CD4-positive, alpha-beta T cell treated with Interleukin-17A for 1 hour (primary cell): ENCODE measurements at regions not wholly inside any gene's neighbourhood (a gene's known extent, or its start where the extent isn't known, plus 50 kb on each side); places are given as distances from the start of the nearest gene placed in this dataset.

Source experiments
- DNase-seq: peaks from one replicate; pipeline ENCODE4 v3.0.0-alpha.2; 2020

DNA sequence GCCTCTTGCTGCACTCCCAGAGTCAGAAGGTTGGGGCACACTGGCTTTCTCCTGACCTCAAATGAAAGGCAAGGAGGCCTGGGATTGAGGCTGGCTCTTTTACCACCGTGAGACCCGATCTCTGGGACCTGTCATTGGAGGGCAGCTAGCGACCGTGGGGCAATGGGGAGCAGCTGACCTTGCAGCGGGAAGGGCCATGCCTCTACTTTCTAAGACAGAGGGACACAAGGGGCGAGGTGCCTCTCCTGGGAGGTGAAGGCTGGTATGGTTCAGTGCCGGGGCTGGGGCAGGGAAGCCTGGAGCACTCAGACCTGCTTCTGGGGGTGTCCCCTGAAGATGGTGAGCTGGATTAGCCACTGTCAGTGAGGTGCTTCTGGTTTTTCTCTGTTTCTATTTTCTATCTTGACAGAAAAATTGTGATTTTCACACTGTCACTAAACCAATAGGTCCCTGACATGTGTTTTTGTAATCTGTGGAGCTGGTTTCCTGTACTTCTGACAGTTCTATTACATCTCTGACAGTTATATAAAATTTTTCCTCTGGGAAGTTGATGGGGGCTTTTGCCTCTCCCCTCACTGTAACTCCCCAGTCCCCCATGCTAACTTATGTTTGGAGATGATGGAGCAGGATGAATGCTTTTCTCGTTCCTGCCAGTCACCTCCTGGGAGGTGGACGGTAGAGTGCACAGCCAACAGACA is 340.8 kb downstream of the RPS24 start:
- no peak for DNase-seq

- DNase-seq: no peak
Observed at GRCh38 chr10:78375854-78376785, 342.5 kb downstream of the RPS24 start.

- no peak for DNase-seq
Observed at GRCh38 chr10:78377356-78377755, 343.7 kb downstream of the RPS24 start.

DNA sequence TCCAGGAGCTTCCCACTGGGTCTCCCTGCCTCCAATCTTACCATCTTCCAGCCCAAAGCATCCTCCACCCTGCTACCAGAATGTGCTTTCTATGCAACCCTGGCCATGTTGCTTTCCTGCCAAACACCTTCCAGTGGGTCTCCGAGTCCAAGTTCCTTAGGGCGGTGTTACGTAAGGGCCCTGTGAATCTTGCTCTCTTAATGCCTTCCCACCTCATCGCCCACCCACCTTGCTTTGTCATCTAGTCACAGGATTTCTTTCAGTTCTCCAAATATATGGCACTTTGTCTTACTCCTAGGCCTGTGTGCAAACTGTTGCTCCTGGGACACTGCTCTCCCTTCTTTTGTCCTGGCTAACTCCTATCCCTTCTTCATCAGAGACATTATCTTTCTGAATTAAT is 344.5 kb downstream of the RPS24 start:
- no peak for DNase-seq

DNA sequence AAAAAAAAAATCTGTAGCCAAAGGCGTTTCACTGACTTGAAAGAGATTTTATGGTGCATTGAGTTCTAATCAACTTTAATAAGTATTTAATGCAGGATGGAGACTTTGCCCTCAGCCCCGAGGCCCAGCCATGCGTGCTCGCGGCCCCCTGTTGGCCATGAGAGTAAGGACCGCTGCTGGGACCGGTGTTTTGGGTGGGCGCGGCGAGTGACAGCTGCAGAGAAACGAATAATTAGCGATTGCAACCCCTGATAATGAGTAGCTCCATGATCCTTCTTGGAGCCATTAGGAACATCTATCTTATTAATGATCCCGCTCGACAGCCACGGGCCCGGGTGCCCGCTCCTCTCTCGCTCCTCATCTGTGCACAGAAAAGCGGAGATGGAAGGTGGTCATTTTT is 347.4 kb downstream of the RPS24 start:
- no peak for DNase-seq

- DNase-seq: no peak
Observed at GRCh38 chr10:78382047-78382446, 348.4 kb downstream of the RPS24 start.

GRCh38 chr10:78382772-78383171 is 349.1 kb downstream of the RPS24 start:
- no peak for DNase-seq

GRCh38 chr10:78383378-78384048 is 349.9 kb downstream of the RPS24 start:
- no peak for DNase-seq

DNA sequence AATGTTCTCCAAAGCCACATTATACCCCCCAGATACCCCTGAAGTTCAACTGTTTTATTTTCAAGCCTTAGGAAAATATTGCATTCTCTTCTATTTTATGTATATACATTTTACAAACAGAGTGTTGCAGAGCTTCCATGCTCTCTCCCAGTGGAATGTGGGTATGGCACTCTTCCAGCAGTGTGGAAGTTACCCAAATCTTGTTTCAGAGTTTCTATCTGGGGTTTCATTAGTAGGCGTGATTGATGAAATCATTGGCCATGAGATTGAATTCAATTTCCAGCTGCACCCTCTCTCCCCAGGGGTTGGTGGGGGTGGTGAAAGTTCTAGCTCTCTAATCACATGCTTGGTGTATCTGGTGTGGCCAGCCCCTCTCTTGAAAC is 350.4 kb downstream of the RPS24 start:
- DNase-seq: no peak

GRCh38 chr10:78385599-78385998 is 351.9 kb downstream of the RPS24 start:
- DNase-seq: no peak

DNA sequence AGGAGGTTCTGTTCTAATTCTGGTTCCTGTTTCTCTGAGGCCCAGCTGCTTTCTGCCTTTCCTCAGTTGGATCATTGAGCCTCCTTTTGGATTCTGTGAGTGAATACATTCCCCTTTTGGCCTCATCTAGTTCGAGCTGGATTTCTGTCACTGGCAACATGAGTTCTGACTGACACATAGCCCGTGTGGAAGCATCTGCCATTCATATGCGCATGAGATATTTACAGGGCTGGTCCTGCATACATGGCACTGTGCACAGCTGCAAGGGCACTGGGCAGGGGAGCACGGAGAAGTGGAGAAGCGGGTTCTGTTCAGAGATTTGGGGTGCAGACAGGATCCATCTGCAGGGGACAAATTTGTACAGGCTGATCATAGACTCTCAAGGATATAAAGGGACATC is 352.8 kb downstream of the RPS24 start:
- no peak for DNase-seq

- no peak for DNase-seq
Observed at GRCh38 chr10:78388331-78389050, 354.8 kb downstream of the RPS24 start.

DNA sequence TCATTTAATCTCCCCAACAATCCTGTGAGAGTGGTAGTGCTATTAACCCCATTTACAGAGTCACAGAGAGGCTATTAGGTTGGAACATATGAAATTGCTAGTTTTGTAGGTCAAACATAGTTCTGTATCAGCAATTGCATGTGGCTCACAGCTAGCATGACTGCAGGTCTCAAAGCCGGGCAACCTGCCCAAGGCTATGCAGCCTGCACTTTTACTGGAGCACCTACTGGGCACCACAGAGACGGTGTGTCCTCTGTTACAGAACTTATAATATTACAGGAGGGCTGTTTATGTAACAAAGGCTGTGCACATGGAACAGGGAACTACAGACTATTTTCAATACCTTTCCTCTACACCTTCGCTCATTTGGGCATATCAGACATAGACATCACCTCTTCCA is 355.8 kb downstream of the RPS24 start:
- no peak for DNase-seq

DNA sequence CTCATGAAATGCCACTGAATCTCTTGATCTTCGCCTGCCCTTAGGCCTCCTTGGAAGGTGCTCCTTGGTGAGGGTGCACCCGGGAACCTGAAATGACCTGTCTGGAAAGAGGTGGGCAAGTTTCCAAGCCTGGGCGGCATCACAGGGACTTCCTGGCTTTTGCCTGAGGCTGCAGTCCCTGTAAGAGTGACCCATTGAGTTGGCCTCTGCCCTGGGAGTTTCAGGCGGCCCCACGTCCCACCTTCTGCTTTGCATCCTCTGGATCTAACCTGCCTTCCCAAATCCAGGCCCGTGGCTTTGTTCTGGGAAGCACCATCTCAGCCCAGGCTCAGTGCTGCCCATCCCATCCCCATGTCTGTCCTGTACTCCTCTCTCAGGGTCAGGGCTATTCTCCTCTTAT is 356.4 kb downstream of the RPS24 start:
- no peak for DNase-seq

DNA sequence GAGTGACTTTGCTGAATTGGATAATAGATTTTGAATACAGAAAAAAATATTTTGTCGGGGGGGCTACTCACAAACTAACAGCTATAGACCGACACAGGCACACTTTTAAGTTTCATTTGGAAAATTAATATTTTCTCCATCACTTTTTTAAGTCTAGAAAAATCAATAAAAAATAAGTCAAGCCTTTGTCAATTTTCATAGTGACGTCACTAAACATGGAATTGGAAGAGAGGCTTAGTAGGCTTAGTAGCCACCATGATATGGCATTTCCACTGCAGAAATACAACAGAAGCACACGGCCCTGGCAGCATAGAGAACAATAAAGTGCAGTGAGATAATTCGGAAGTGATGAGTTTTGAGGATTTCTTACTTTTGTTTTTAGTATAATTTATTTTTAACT is 357.2 kb downstream of the RPS24 start:
- no peak for DNase-seq

DNA sequence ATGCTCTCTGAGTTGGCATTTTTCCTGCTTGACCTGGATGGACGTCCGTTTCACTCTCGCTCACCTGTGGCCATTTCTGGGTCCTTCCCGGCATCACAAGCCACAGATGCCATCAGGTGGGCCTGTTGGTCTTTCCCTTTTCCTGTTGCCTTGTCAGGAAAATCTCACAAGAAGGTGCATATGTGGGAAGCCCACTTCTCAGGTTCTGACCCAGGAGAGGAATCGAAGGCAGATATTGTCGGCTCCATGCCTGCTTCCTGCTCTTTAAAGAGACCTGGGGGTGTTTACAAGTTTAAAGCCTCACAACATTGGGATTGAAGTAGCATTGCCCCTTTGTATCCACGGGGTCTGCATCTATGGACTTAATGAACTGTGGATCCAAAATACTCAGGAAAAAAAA is 357.9 kb downstream of the RPS24 start:
- DNase-seq: no peak

DNA sequence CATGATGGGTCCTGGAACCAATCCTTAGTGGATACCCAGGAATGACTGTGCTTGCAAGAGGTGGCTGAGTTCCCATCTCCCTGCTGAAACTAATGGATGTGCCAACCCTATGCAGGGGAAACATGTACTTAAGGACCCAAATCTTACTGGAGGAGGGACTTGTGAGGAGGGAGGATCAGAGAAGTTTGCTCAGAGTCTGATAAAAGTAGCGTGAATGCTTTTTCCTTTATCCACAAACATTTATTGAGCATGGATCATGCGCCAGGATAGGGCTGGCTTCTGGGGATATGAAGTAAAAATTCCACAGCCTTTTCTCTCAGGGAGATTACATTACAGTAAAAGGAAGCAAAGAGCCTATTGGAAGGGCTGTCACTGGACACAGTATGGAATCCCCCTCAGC is 358.5 kb downstream of the RPS24 start:
- no peak for DNase-seq

- no peak for DNase-seq
Observed at GRCh38 chr10:78393094-78393493, 359.4 kb downstream of the RPS24 start.

DNA sequence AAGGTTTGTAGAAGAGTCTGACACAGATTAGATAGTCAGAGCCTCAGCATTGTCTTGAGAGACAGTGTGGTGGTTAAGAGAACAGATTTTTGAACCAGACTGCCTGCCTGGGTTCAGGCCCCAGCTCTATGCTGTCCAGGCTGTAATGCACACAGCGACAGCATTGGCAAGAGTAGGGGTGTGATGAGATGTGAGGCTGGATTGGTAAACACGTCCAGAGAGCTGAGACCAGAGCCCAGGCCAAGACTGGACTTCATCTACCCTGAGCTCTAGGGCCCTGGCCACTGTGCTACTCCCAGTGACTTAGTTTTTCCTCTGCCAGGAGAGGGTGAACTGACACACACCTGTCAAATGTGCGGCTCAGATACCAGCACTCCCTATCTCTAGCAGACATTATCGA is 360.4 kb downstream of the RPS24 start:
- DNase-seq: no peak

GRCh38 chr10:78395162-78395561 is 361.5 kb downstream of the RPS24 start:
- DNase-seq: no peak

DNA sequence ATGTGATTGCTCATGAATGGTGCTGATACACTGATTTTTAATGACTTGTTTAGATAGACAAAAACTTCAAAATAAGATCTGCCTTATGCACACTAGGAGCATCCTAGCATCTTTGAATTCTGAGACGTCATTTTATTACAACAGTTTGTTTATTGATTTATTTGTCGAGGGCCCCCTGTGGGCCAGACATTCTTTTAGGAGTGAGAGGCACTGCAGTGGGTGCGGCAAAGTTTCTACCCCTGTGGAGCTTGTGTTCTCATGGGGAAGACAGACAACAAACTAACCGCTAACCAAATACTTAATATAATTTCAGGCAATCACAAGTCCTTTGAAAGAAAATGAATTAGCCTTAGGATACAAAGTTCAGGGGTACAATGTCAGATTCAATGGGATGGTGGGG is 363.1 kb downstream of the RPS24 start:
- DNase-seq: no peak

- no peak for DNase-seq
Observed at GRCh38 chr10:78397786-78398185, 364.1 kb downstream of the RPS24 start.

- no peak for DNase-seq
Observed at GRCh38 chr10:78398382-78398781, 364.7 kb downstream of the RPS24 start.
